T-helper 17 cell (primary cell): ENCODE measurements at regions not wholly inside any gene's neighbourhood (a gene's known extent, or its start where the extent isn't known, plus 50 kb on each side); places are given as distances from the start of the nearest gene placed in this dataset.

Experiments used
- ATAC-seq: fragments of 150-1000 bp; cut with Tn5 transposase; 2 replicates; pipeline ENCODE4 v1.10.0; 2021; ENCODE audit warnings: mild to moderate bottlenecking, moderate library complexity
- DNase-seq, 3 donors: peaks; one replicate each; pipeline versions ENCODE4 v3.0.0 to v3.0.0-alpha.2; 2020 to 2021
- H3K9me3 ChIP-seq: one replicate; pipeline ENCODE4 v1.7.0; 2013; ENCODE audit warnings: low read length, mild to moderate bottlenecking; ENCODE audit not compliant: control insufficient read depth, poor library complexity, severe bottlenecking
- H3K27ac Mint-ChIP-seq: one replicate; pipeline ENCODE4 v1.8.0; 2022; ENCODE audit warnings: mild to moderate bottlenecking, moderate library complexity, mixed read lengths
- H3K27me3 Mint-ChIP-seq: one replicate; pipeline ENCODE4 v1.8.0; 2022; ENCODE audit warnings: mixed read lengths
- H3K36me3 Mint-ChIP-seq: one replicate; pipeline ENCODE4 v1.8.0; 2022; ENCODE audit warnings: low read depth, mixed read lengths
- H3K4me1 Mint-ChIP-seq: one replicate; pipeline ENCODE4 v1.8.0; 2022; ENCODE audit warnings: mild to moderate bottlenecking, mixed read lengths
- H3K4me3 Mint-ChIP-seq: one replicate; pipeline ENCODE4 v1.8.0; 2022; ENCODE audit warnings: mild to moderate bottlenecking, moderate library complexity, mixed read lengths

DNA sequence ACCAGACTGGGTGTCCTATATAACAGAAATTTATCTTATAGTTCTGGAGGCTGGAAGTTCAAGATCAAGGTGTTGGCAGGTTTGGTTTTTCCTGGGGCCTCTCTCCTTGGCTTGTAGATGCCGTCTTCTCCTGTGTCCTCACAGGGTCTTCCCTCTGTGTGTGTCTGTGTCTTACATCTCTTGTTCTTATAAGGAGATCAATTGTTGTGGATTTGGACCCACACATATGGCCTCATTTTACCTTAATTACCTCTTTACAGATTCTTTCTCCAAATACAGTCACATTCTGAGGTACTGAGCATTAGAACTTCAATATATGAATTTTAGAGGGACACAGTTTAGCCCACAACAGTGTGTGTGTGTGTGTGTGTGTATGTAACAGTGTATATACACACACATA lies 74.5 kb downstream of the EDN1 start:
- DNase-seq (no peak), ATAC-seq (no peak)
- no peaks in the 10 kb centered on the region for H3K36me3 Mint-ChIP-seq
- no peak overlapping the region for H3K4me3 Mint-ChIP-seq
- H3K9me3 ChIP-seq: no peaks in the 10 kb centered on the region
- H3K27me3 Mint-ChIP-seq: peaks cover 4% of the 10 kb centered on the region
- no peak overlapping the region for H3K27ac Mint-ChIP-seq
- H3K4me1 Mint-ChIP-seq: no peaks in the 10 kb centered on the region

DNA sequence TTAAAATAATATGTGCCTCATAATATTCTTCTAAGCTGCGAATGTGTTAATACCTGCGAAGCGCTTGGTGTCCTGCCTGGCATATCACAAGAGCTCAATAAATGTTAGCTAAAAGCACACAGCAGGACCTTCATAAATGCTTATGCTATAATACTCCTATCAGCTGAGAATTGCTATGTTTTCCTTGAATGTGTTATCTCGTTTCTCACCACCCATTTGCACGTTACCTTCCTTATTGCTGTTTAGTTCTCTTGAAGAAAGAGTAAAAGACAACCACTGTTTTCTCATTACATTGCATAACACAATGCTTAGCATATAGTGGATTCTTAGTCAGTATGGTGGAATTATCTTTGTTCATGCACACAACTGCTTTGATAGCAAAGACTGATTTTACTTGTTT lies 76.6 kb downstream of the EDN1 start:
- Mint-ChIP-seq H3K4me1 (no peaks in the 10 kb centered on the region), H3K36me3 (no peaks in the 10 kb centered on the region), H3K27me3 (peaks cover 4% of the 10 kb centered on the region), H3K27ac (no peak overlapping the region), H3K4me3 (no peak overlapping the region)
- no peak for ATAC-seq
- H3K9me3 ChIP-seq: no peaks in the 10 kb centered on the region
- no peak for DNase-seq

DNA sequence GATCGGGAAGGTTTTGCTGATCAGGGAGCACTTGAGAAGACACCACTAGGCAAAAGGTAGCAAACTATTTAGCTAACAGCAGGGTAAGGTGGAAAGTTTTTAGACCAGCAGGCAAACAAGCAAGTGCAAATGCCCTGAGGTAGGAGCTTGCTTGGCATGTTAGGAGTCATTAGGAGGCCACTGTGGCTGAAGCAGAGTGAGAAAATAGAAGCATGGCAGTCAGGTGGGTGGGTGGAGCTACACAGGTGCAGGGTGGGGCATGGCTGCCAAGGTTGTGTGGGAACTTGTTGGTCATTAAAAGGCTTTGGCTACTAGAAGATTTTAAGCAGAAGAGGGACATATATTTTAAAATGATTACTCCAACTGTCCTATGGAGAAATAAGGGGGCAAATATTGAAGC lies 77.3 kb downstream of the EDN1 start:
- no peak for ATAC-seq
- Mint-ChIP-seq H3K27ac (no peak overlapping the region), H3K4me3 (no peak overlapping the region), H3K27me3 (peaks cover 4% of the 10 kb centered on the region), H3K4me1 (no peaks in the 10 kb centered on the region), H3K36me3 (no peaks in the 10 kb centered on the region)
- no peak for DNase-seq
- H3K9me3 ChIP-seq: no peaks in the 10 kb centered on the region

DNA sequence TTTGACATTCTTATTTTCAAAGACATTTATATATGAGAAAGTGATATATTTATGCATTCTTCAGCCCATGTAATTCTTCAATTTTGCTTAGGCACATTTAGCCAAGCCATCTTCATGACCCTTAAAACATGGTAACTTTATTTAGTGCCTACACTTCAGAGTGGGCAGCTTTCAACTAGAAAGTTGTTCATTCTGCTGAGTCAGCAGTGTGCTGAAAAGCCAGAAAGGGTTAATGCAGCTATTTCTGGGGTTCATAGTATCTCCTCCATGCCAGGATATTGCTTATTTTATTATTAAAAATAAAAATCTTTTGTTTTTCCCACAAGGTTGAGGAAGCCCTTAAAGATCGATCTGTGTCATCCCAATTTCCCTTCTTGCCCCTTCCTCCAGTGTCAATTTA lies 79.2 kb downstream of the EDN1 start:
- Mint-ChIP-seq H3K27me3 (no peaks in the 10 kb centered on the region), H3K4me3 (no peak overlapping the region), H3K36me3 (no peaks in the 10 kb centered on the region), H3K27ac (no peak overlapping the region), H3K4me1 (no peaks in the 10 kb centered on the region)
- no peak for ATAC-seq
- no peak for DNase-seq
- H3K9me3 ChIP-seq: no peaks in the 10 kb centered on the region

DNA sequence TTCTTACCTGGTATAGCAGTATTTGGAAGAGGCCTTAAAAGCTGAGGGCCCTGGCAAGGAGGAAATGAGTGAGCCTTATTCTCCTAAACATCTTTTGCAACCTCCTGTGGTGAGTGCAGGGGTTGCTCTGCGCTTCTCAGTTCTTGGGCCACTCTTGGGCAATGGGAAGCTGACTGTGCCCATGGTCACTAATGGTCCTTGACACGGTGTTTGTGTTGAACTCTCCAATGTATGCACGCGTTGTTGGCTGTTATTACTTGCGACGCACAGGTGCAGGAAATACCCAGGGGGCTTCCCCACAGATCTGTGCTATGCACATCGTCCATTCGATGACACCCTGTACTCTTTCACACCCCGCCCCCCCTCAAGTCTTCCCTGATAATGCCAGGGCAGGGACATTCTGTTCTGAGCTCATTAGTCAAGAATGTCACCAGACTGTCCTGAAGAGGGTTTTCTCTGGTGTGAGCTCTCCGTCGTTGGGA lies 79.7 kb downstream of the EDN1 start:
- Mint-ChIP-seq H3K27me3 (no peaks in the 10 kb centered on the region), H3K27ac (no peak overlapping the region), H3K36me3 (no peaks in the 10 kb centered on the region), H3K4me3 (no peak overlapping the region), H3K4me1 (no peaks in the 10 kb centered on the region)
- no peak for DNase-seq
- H3K9me3 ChIP-seq: no peaks in the 10 kb centered on the region
- peak; percentile 28 for ATAC-seq

DNA sequence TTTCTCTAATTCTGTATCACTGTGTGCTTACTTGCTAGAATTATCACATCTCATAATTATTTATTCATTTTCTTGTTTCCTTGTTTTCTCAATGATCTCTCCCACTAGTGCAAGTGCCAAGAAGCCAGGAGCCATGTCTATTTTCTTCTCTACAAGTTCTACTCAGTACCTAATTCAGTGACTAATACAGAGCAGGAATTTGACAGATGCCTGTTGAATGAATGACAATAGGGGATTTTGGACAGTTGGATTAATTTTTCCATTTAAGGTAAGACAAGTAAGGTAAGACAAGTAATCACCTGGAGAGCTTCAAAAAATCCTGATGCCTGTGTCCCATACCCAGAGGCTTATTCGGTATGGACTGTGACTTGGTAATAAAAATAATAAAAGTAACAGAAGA lies 81.0 kb downstream of the EDN1 start:
- no peak for ATAC-seq
- peaks cover under 1% of the 10 kb centered on the region for H3K27me3 Mint-ChIP-seq

DNA sequence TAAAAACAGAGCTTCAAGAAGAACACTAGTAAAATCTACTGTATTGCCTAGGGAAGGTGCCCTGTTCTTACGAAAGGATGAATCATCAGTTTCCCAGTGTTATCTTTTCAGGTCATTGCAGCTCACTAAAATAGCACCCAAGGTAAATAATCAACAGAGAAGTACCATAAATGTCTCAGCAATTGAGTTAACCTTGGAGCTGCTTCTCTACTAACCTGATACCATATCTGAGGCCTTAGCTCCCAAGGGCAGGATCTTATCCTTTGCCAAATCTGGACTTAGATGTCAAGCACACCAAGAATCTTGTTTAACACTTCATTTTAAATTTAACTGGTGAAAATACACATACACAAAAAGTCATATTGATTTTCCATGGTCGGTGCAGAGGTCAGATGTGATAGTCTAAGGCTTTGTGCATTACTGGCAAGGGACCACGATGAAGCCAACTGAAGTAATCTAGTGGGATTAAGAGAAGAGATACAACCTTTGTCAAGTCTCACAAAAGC lies 81.5 kb downstream of the EDN1 start:
- ATAC-seq (no peak), DNase-seq (no peak)
- H3K4me1 Mint-ChIP-seq: no peaks in the 10 kb centered on the region
- H3K9me3 ChIP-seq: no peaks in the 10 kb centered on the region
- no peak overlapping the region for H3K27ac Mint-ChIP-seq
- H3K27me3 Mint-ChIP-seq: peaks cover 4% of the 10 kb centered on the region
- H3K36me3 Mint-ChIP-seq: no peaks in the 10 kb centered on the region
- no peak overlapping the region for H3K4me3 Mint-ChIP-seq

More for the DNA sequence above, 81.0 kb downstream of the EDN1 start:
- no peak overlapping the region for H3K4me3 Mint-ChIP-seq
- DNase-seq: no peak
- no peaks in the 10 kb centered on the region for H3K36me3 Mint-ChIP-seq
- H3K9me3 ChIP-seq: no peaks in the 10 kb centered on the region
- H3K4me1 Mint-ChIP-seq: no peaks in the 10 kb centered on the region
- H3K27ac Mint-ChIP-seq: no peak overlapping the region

DNA sequence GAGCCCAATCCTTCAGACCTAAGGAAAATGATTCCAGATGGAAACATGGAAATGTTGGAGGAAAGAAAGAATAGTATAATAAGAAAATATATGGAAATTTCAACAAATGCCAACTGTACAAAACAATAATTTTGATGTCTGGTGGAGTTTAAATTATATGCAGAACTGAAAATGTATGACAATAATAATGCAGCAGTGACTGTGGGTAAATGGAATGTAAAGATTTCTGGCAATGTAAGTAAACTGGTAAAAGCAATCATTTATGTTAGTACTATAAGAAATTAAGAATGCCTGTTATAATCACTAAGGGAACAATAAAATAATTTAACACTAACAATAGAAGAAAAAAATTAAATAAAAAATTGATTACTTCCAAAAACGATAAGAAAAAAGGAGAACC lies 89.0 kb downstream of the EDN1 start:
- ATAC-seq (no peak), DNase-seq (no peak)
- H3K9me3 ChIP-seq: no peaks in the 10 kb centered on the region
- H3K4me3 Mint-ChIP-seq: no peak overlapping the region
- no peaks in the 10 kb centered on the region for H3K36me3 Mint-ChIP-seq
- no peaks in the 10 kb centered on the region for H3K4me1 Mint-ChIP-seq
- H3K27me3 Mint-ChIP-seq: peaks cover 13% of the 10 kb centered on the region
- H3K27ac Mint-ChIP-seq: no peak overlapping the region

DNA sequence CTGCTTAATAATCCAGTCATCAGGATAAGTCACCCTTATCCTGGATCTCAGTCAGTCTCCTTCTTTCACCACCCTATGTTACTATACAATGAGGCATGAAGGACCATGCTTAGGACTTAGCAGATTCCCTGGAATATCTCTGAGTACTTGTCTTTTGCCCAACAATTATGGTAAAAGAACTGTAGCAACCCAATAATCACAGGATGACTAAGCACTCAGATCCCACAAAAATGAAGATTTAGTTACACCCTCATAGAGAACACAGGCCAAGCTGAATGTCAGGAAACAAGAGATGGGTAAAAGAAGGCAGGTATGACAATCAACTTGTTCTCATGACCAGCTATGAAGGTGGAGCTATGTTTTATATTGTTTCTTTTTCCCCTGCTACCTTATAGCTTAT lies 91.4 kb downstream of the EDN1 start:
- Mint-ChIP-seq H3K27ac (no peak overlapping the region), H3K36me3 (no peaks in the 10 kb centered on the region), H3K4me3 (no peak overlapping the region), H3K4me1 (no peaks in the 10 kb centered on the region), H3K27me3 (peaks cover 10% of the 10 kb centered on the region)
- H3K9me3 ChIP-seq: no peaks in the 10 kb centered on the region
- no peak for ATAC-seq
- no peak for DNase-seq

DNA sequence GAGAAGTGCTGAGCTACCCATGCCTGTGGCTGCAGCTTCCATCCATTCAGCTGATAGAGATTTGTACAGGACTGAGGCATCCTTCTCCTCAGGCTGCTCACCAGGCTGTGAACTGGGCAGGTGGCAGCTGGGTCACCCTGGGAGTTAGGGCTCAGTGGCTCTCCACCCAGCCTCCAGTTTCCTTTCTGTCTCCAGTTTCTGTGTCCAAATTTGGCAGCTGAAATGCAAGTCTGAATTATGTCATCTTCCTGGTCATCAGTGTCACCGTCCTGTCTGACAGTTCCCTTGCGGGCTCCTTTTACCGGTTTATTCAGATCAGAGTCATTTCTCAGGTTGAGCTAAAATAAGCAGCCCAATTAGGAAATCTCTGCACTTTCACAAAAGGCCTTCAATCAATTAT lies 93.3 kb downstream of the EDN1 start:
- ATAC-seq (no peak), DNase-seq (no peak)
- H3K27me3 Mint-ChIP-seq: peaks cover 17% of the 10 kb centered on the region
- peaks cover 4% of the 10 kb centered on the region for H3K36me3 Mint-ChIP-seq
- no peaks in the 10 kb centered on the region for H3K4me1 Mint-ChIP-seq
- H3K27ac Mint-ChIP-seq: no peak overlapping the region
- H3K9me3 ChIP-seq: no peaks in the 10 kb centered on the region
- H3K4me3 Mint-ChIP-seq: no peak overlapping the region

DNA sequence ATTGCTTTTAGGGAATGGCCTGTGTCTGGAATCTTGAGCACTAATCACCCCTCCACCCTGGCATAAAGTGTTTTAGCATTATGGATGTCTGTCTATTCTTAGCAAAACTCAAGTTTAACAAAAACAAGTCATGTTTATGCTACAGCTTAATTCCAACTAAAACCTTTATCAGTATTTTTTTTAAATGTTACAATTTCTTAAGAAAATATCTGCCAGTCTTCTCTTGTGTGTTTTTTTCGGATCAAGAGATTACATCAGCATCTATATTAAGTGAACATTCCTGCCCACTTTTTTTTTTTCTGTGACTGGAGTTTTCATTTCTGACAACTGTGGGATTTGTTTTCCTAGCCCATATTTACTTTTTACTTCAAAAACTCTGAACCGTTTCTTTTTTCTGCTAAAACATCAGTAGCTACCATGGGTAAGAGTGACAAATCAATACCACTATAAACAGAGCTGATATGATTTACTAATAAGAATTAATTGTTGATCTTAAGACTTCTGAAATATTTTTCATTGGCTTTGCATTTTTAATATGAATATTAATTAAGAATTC lies 94.3 kb downstream of the EDN1 start:
- Mint-ChIP-seq H3K36me3 (peaks cover 4% of the 10 kb centered on the region), H3K27ac (no peak overlapping the region), H3K4me1 (no peaks in the 10 kb centered on the region), H3K4me3 (no peak overlapping the region), H3K27me3 (peaks cover 17% of the 10 kb centered on the region)
- ATAC-seq: no peak
- H3K9me3 ChIP-seq: no peaks in the 10 kb centered on the region
- DNase-seq: no peak

DNA sequence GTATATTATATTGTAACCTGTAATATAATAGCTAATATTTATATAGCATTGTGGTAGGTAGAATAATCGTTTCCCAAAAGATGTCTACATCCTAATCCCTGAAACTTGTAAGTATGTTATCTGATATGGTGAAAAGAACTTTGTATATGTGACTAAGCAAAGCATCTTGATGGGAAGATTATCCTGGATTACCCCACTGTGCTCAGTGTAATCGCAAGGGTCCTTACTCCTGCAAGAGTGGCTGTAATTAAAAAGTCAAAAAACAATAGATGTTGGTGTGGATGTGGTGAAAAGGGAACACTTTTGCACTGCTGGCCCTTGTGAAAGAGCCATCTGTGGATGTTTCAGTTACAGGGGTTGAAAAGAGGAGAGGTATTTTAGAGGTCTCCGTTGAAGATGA lies 95.2 kb downstream of the EDN1 start:
- H3K36me3 Mint-ChIP-seq: peaks cover 4% of the 10 kb centered on the region
- peaks cover 17% of the 10 kb centered on the region for H3K27me3 Mint-ChIP-seq
- no peaks in the 10 kb centered on the region for H3K4me1 Mint-ChIP-seq
- no peak overlapping the region for H3K4me3 Mint-ChIP-seq
- DNase-seq: no peak
- no peaks in the 10 kb centered on the region for H3K9me3 ChIP-seq
- no peak for ATAC-seq
- no peak overlapping the region for H3K27ac Mint-ChIP-seq

DNA sequence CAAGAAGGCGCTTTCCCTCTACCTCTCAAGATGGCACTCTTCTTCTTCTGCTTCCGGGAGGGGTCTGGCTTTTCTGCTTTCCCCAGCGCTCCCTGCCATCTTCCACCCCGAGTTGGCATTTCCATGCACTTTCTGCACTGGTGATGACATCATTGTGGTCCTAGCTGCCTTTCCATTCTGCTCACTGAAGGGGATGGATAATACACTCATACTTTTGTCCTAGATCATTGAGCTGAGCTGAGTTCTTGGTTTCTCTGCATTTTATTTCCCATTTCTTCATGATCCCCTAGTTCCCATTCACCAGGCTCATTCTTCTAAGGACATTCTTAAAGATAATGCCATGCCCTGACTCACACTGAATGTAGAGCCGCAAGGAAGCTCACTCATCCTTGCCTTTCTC lies 96.7 kb downstream of the EDN1 start:
- H3K4me1 Mint-ChIP-seq: peaks cover 3% of the 10 kb centered on the region
- H3K27me3 Mint-ChIP-seq: peaks cover 21% of the 10 kb centered on the region
- H3K36me3 Mint-ChIP-seq: peaks cover 4% of the 10 kb centered on the region
- DNase-seq (no peak), ATAC-seq (no peak)
- H3K27ac Mint-ChIP-seq: no peak overlapping the region
- no peaks in the 10 kb centered on the region for H3K9me3 ChIP-seq
- no peak overlapping the region for H3K4me3 Mint-ChIP-seq

DNA sequence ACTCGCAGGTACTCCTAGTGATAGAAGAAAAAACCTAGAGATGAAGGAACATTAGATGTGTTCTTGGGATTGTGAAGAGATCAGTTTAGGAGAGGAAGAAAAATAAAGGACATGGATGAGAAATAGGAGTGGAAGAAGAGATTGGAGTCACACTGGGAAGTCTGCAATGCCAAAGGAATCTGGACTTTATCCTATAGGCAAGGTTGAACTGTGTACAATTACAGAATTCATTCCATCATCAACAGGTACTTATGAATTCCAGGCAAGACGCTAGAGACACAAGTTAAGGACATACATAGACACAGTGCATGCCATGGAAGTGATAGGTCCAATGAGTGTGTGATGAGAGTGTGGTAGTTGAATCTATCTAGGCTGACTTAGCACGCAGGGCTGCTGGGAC lies 101.3 kb downstream of the EDN1 start:
- no peaks in the 10 kb centered on the region for H3K9me3 ChIP-seq
- peaks cover 5% of the 10 kb centered on the region for H3K4me1 Mint-ChIP-seq
- ATAC-seq (no peak), DNase-seq (no peak)
- no peak overlapping the region for H3K4me3 Mint-ChIP-seq
- H3K27me3 Mint-ChIP-seq: peaks cover 50% of the 10 kb centered on the region
- no peak overlapping the region for H3K27ac Mint-ChIP-seq
- peaks cover 4% of the 10 kb centered on the region for H3K36me3 Mint-ChIP-seq
